ENCODE measurements at regions not wholly inside any gene's neighbourhood (a gene's known extent, or its start where the extent isn't known, plus 50 kb on each side); places are given as distances from the start of the nearest gene placed in this dataset.

DNA sequence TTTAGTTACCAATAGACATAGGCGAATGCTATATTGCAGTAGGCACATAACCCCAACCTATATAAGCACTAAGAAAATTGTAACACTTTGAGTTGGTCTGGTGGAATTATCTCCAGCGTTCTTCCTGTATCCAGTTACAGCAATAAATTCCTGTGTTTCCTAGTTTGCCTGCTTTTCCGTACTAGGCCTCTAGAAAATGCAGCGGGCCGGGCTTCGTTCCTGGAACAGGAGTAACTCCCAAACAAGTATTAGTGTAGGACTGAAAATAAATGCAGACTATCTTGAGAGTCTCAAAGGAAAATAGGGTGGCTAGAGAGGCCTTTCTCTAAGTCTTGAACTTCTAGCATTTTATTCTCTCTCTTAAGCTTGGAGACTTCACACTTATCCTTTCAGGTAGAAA is 159.8 kb downstream of the OR13H1 start:
- no peak overlapping the region for H3K4me2 ChIP-seq (ENCODE audit: low read length)

DNA sequence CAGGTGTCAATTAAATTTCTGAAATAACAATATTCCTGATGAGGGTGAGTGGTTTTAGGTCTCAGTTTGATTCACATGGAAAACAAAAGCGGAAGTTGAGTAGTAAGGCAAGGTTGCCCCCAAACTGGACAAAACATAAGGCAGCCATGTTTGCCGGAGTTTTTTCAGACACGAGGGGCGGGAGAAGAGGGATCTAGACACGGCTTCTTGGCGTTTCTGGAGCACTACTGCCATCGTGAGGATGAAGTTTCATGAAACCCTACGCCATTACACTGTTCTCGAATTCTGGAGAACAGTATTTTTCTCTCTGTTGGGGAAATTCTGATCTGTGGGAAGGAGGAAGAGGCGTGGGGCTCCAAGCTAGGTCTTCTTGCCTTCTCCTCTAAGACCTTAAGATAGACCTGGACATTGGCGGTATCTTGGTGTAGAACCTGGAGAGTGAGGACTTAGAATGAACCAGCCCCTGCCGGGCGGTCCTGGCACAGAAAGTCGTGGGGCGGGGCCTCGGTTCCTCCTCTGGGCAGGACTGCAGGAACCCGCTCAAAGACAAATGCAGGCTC is 160.3 kb downstream of the OR13H1 start:
- Histone ChIP-seq H3K4me1 (ENCODE audit: control insufficient read depth in 1 of 2, insufficient read depth in 2 of 2, low read length in 2 of 2) (no peaks in the 10 kb centered on the region), H3K4me2 (ENCODE audit: low read length) (no peak overlapping the region), H3K9ac (ENCODE audit: low read length) (no peak overlapping the region), H3K27me3 (ENCODE audit: insufficient read depth, low read length) (no peaks in the 10 kb centered on the region), H3K79me2 (ENCODE audit: insufficient read depth, low read length) (no peaks in the 10 kb centered on the region), H4K20me1 (ENCODE audit: insufficient read depth) (no peaks in the 10 kb centered on the region), H3K9me3 (ENCODE audit: control insufficient read depth in 1 of 2, insufficient read depth in 1 of 2, low read depth in 1 of 2, low read length in 2 of 2) (no peaks in the 10 kb centered on the region), H2AFZ (ENCODE audit: low read depth, low read length, poor library complexity, severe bottlenecking) (no peak overlapping the region), H3K4me3 (replicated peaks in 1 of 2; ENCODE audit: low read depth in 1 of 2, low read length in 2 of 2) (no peak overlapping the region), H3K36me3 (ENCODE audit: control insufficient read depth in 1 of 2, insufficient read depth in 2 of 2, low read length in 2 of 2) (no peaks in the 10 kb centered on the region), H3K9me2 (ENCODE audit: insufficient read depth) (no peaks in the 10 kb centered on the region), H3K27ac (ENCODE audit: low read depth, low read length) (no peak overlapping the region)
- ATAC-seq (no peak), DNase-seq (ENCODE audit: low read depth, low spot score) (no peak)
- no peak for TF ChIP-seq EZH2 (IDR thresholded peaks at IDR 0.05)
- TF ChIP-seq, protein P1, sequence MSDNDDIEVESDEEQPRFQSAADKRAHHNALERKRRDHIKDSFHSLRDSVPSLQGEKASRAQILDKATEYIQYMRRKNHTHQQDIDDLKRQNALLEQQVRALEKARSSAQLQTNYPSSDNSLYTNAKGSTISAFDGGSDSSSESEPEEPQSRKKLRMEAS (IDR thresholded peaks at IDR 0.05) = no peak
- ChIA-PET POLR2A (no interaction called here), RAD21 (ENCODE audit: low non-redundant PET in 1 of 2, low total read pairs in 2 of 2, uncharacterized antibody in 2 of 2, unreplicated experiment in 2 of 2) (no interaction called here), CTCF (no interaction called here)
- intact Hi-C loops (cut with micrococcal nuclease) = no loop called here
- BruUV-seq (replicated peaks) = no TSS peak

More for the DNA sequence above, 159.8 kb downstream of the OR13H1 start:
- Histone ChIP-seq H3K4me1 (ENCODE audit: control insufficient read depth in 1 of 2, insufficient read depth in 2 of 2, low read length in 2 of 2) (no peaks in the 10 kb centered on the region), H2AFZ (ENCODE audit: low read depth, low read length, poor library complexity, severe bottlenecking) (no peak overlapping the region), H3K9me2 (ENCODE audit: insufficient read depth) (no peaks in the 10 kb centered on the region), H3K4me3 (replicated peaks in 1 of 2; ENCODE audit: low read depth in 1 of 2, low read length in 2 of 2) (no peak overlapping the region), H3K79me2 (ENCODE audit: insufficient read depth, low read length) (no peaks in the 10 kb centered on the region), H4K20me1 (ENCODE audit: insufficient read depth) (no peaks in the 10 kb centered on the region), H3K27ac (ENCODE audit: low read depth, low read length) (no peak overlapping the region), H3K9me3 (ENCODE audit: control insufficient read depth in 1 of 2, insufficient read depth in 1 of 2, low read depth in 1 of 2, low read length in 2 of 2) (no peaks in the 10 kb centered on the region), H3K36me3 (ENCODE audit: control insufficient read depth in 1 of 2, insufficient read depth in 2 of 2, low read length in 2 of 2) (no peaks in the 10 kb centered on the region), H3K9ac (ENCODE audit: low read length) (no peak overlapping the region), H3K27me3 (ENCODE audit: insufficient read depth, low read length) (no peaks in the 10 kb centered on the region)
- no peak for TF ChIP-seq CEBPB (IDR thresholded peaks at IDR 0.05; ENCODE audit: low read depth)
- no peak for TF ChIP-seq YY1 (IDR thresholded peaks at IDR 0.05; ENCODE audit: extremely low read depth, insufficient replicate concordance, low read depth, low read length)
- ChIA-PET POLR2A (no interaction called here), CTCF (no interaction called here), RAD21 (ENCODE audit: low non-redundant PET in 1 of 2, low total read pairs in 2 of 2, uncharacterized antibody in 2 of 2, unreplicated experiment in 2 of 2) (no interaction called here)
- no peak for ATAC-seq
- intact Hi-C loops (cut with micrococcal nuclease) = no loop called here
- no TSS peak for BruUV-seq (replicated peaks)
- DNase-seq (ENCODE audit: low read depth, low spot score) = no peak
